ENCODE measurements at regions not wholly inside any gene's neighbourhood (a gene's known extent, or its start where the extent isn't known, plus 50 kb on each side); places are given as distances from the start of the nearest gene placed in this dataset.

- no peak for DNase-seq
These were observed 635.6 kb upstream of the ALCAM start for GRCh38 chr3:104731074-104731473.

DNA sequence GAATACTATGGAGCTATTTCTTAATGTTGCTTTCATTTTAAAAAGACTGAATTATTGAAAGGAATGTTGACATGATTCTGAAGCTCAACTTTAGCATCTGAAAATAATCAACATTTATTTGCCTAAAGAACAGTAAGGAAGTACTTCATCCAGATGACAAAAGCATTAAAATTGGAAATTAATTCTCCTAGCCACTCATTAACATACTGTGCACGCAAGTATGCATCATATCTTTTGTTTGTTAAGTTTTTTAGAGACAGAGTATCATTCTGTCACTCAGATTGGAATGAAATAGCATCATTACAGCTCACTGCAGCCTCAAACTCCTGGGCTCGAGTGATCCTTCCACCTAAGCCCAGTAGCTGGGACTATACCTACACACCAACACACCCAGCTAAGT, 632.1 kb upstream of the ALCAM start:
- DNase-seq: no peak

DNA sequence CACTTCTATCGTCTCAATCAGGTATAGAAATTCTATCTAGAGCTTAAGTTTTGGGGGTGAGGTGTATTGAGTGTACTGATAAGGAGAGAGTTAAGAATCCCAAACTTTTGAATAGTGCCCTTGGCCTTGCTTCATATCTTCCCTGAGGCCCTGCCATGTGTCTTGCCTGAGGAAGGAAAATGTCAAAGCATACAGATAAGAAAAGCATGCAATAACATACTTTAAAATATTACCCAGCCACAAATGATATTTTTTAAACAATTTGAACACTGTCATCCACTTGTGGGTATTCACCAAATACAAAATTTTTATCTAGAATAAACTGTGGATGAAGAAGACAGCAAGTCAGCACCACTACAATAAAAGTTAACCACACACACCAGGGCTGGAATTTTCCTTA, 631.0 kb upstream of the ALCAM start:
- DNase-seq: no peak

- no peak for DNase-seq
These were observed 628.4 kb upstream of the ALCAM start for GRCh38 chr3:104738271-104738670.

- no peak for DNase-seq
These were observed 625.8 kb upstream of the ALCAM start for GRCh38 chr3:104740874-104741379.

DNA sequence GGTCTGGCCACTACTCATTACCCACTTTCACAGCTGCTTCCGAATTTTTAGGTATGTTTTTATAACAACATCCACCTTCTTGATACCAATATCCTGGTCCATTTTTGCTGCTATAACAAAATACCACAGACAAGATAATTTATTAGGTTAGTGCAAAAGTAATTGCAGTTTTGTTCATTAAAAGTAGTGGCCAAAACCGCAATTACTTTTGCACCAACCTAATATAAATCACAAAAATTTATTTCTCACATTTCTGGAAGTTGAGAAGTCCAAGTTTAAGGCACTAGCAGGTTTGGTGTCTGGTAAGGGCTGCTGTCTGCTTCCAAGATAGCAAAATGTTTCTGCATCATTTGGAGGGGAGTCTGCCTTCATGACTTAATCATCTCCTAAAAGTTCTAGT, 624.7 kb upstream of the ALCAM start:
- DNase-seq: no peak

GRCh38 chr3:104745313-104745712, 621.4 kb upstream of the ALCAM start:
- no peak for DNase-seq

DNA sequence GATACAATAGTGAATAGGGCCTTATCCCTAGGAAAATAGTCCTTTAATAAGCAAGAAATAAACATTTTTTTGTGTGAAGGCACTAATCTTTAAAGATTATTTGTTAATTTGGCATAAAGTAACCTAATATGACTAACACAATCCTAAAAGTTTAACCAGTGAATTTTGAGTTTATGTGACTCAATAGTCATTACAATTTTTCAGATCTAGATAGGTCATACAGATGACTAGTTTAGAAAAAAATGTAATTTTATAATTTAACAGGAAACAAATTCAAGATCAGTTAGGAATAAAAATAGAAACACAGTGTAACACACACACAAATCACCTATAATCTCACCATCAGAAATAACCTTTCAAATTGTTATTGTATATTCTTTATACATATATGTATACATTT, 620.7 kb upstream of the ALCAM start:
- DNase-seq: no peak

- no peak for DNase-seq
These were observed 616.1 kb upstream of the ALCAM start for GRCh38 chr3:104750581-104750980.

DNA sequence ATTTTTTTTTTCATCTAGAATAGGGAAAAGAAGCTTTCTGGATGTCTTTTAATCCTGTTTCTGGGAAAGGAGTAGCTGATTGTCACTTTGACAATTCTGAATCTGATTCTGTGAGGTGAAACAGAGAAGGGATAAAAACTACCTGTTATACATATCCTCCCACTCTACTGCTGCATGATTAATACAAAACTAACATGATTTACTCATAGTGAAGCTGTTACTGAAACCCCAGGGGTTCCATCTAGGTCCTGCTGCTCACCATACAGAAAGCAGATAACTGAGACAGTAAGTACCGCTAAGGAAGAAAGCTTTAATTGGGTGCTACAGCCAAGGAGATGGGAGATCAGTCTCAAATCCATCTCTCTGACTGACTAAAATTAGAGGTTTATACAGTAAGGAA, 610.9 kb upstream of the ALCAM start:
- DNase-seq: no peak

- no peak for DNase-seq
These were observed 603.7 kb upstream of the ALCAM start for GRCh38 chr3:104763007-104763406.

DNA sequence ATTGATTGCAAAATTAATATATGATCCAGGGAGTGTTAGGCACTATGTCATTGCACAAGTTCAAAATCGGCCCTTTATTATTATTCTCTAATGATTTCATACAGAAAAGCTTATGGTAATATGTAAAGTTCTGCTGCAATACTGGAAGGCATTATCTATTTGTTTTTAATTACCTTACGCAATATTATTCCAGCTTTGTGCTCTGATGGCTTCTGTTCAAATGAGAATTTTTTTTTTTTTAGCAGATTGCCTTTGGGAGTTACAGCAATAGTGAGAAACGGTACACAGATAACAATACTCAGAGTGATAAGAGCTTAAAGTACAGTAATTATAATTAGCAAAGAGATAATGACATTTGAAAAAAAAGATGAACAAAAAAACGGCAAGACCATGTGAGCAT, 602.2 kb upstream of the ALCAM start:
- DNase-seq: no peak

GRCh38 chr3:104768886-104769285, 597.8 kb upstream of the ALCAM start:
- DNase-seq: no peak

- no peak for DNase-seq
These were observed 587.4 kb upstream of the ALCAM start for GRCh38 chr3:104779324-104779723.

- no peak for DNase-seq
These were observed 585.6 kb upstream of the ALCAM start for GRCh38 chr3:104781112-104781511.

DNA sequence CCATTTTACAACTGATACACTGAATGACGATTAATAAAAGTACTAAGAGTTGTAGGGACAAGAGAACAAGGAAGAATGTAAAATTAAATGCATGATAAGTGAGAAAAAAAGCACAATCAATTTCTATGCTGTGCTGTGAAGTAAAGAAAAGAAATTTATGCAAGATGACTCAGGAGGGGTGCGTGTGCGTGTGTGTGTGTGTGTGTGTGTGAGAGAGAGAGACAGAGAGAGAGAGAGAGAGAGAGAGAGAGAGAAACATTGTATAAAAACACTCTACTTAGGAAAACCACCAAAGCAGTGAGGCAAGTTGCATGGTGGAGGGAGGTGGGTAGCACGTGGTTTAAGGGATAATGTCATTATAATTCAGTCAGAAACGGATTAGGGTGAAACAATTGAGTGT, 580.8 kb upstream of the ALCAM start:
- no peak for DNase-seq

DNA sequence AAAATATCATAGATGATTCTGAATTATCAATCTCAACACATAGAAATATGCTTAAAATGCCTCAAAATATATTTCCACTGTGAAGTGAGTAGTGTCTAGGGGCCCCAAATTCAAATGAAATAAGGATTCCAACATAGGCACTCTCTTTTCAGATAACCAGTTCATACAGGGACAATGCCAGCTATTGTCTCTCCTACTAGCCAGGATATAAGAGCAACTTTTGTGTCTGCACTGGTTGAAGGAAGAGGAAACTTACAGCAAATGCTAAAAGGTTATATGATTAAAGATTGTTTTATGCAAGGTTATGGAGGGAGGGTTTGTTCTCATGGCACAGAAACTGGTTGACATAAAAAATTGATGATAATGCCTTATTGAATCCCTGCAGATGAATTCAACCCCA, 579.4 kb upstream of the ALCAM start:
- no peak for DNase-seq

GRCh38 chr3:104788807-104789206, 577.9 kb upstream of the ALCAM start:
- no peak for DNase-seq

DNA sequence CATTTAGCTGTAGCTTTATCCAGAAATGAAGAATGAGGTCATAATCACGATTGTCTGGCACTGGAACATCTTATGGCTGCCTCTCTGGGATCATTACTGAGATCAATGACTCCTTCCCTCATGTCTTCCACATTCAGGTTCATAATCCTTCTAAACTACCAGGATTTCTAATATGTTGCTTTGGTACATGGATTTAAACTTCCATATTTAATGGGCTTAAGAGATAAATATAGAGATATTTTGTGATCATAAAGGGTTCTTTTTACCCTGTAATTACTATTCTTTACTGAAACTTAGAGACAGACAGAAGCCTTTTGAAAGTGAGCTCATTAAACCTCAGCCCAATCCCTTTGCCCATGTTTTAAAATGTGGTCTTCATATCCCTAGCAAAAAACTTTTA, 575.4 kb upstream of the ALCAM start:
- no peak for DNase-seq

GRCh38 chr3:104796556-104796955, 570.2 kb upstream of the ALCAM start:
- no peak for DNase-seq

GRCh38 chr3:104805042-104805441, 561.7 kb upstream of the ALCAM start:
- DNase-seq: no peak

DNA sequence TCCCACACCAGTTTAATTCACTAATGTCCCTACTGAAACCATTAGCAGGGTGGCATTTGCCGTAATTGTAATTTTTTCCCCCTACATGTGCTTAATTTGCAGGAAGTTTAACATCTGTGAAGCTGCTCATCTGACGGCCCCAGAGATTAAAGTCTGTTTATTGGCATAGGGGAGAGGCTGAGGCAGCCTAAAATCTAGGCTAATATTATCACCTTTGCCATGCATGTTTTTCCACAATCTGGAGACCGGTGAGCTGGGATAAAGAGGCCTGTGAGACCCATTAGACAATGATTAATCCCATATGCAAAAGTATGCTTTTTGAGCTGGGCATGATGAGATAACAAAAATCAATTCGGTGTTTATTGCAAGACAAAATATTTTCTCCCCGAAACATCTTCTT, 561.2 kb upstream of the ALCAM start:
- no peak for DNase-seq

DNA sequence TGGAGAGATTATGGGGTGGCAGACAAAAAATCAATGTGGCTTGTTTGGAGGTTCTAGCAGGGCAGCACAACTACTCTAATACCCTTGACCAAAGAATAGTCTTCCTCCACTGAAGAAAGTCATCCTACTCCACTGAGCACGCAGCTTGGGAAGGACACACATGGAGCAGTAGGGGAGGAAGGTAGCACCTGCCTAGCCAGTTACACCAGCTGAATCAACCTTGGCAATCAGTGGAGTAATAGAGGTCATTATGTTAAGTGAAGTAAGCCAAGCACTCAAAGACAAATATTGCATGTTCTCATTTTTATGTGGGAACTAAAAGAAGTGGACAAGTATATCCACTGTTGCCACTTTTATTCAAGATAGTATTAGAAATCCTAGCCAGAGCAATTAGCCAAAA, 555.8 kb upstream of the ALCAM start:
- no peak for DNase-seq

GRCh38 chr3:104816008-104816407, 550.7 kb upstream of the ALCAM start:
- DNase-seq: no peak

GRCh38 chr3:104816716-104817115, 550.0 kb upstream of the ALCAM start:
- DNase-seq: no peak

GRCh38 chr3:104819333-104819732, 547.4 kb upstream of the ALCAM start:
- no peak for DNase-seq

Measured in activated CD8-positive, alpha-beta memory T cell treated with anti-CD3 and anti-CD28 coated beads, Interleukin-2, amount 50 U/mL, for 48 hours (primary cell).